NCI-H1048 (cell line): ENCODE measurements at regions not wholly inside any gene's neighbourhood (a gene's known extent, or its start where the extent isn't known, plus 50 kb on each side); places are given as distances from the start of the nearest gene placed in this dataset.

ENCODE experiments used
- DNase-seq: peaks from one replicate; lab custom pipeline; 2025; lab: John Stamatoyannopoulos, UW

- DNase-seq = no peak
Measured at GRCh38 chr2:2717406-2717805, 386.3 kb upstream of the MYT1L start.

GRCh38 chr2:2716771-2717170 is 385.7 kb upstream of the MYT1L start:
- DNase-seq = no peak

GRCh38 chr2:2715036-2715818 is 384.2 kb upstream of the MYT1L start:
- DNase-seq = no peak

GRCh38 chr2:2714408-2714807 is 383.3 kb upstream of the MYT1L start:
- no peak for DNase-seq

- DNase-seq = no peak
Measured at GRCh38 chr2:2709431-2709770, 378.3 kb upstream of the MYT1L start.

- no peak for DNase-seq
Measured at GRCh38 chr2:2708575-2709430, 377.7 kb upstream of the MYT1L start.

- no peak for DNase-seq
Measured at GRCh38 chr2:2707206-2707991, 376.3 kb upstream of the MYT1L start.

GRCh38 chr2:2706306-2706705 is 375.2 kb upstream of the MYT1L start:
- no peak for DNase-seq

- no peak for DNase-seq
Measured at GRCh38 chr2:2705871-2706270, 374.8 kb upstream of the MYT1L start.

- no peak for DNase-seq
Measured at GRCh38 chr2:2704428-2705090, 373.5 kb upstream of the MYT1L start.

GRCh38 chr2:2703762-2704427 is 372.8 kb upstream of the MYT1L start:
- DNase-seq = no peak

- DNase-seq = no peak
Measured at GRCh38 chr2:2703172-2703571, 372.1 kb upstream of the MYT1L start.

- no peak for DNase-seq
Measured at GRCh38 chr2:2702385-2702784, 371.3 kb upstream of the MYT1L start.

- no peak for DNase-seq
Measured at GRCh38 chr2:2701813-2702212, 370.7 kb upstream of the MYT1L start.

GRCh38 chr2:2701176-2701781 is 370.2 kb upstream of the MYT1L start:
- DNase-seq = no peak

GRCh38 chr2:2699121-2699505 is 368.0 kb upstream of the MYT1L start:
- DNase-seq = no peak

- no peak for DNase-seq
Measured at GRCh38 chr2:2698182-2699120, 367.4 kb upstream of the MYT1L start.

- DNase-seq = no peak
Measured at GRCh38 chr2:2696733-2697455, 365.8 kb upstream of the MYT1L start.

GRCh38 chr2:2696325-2696724 is 365.2 kb upstream of the MYT1L start:
- DNase-seq = no peak
